ENCODE measurements at regions not wholly inside any gene's neighbourhood (a gene's known extent, or its start where the extent isn't known, plus 50 kb on each side); places are given as distances from the start of the nearest gene placed in this dataset.
"Not testable (repeated sequence)": the region's sequence is repeated elsewhere in the genome, so short reads cannot be mapped to it uniquely, and the experiment has no call there.

DNA sequence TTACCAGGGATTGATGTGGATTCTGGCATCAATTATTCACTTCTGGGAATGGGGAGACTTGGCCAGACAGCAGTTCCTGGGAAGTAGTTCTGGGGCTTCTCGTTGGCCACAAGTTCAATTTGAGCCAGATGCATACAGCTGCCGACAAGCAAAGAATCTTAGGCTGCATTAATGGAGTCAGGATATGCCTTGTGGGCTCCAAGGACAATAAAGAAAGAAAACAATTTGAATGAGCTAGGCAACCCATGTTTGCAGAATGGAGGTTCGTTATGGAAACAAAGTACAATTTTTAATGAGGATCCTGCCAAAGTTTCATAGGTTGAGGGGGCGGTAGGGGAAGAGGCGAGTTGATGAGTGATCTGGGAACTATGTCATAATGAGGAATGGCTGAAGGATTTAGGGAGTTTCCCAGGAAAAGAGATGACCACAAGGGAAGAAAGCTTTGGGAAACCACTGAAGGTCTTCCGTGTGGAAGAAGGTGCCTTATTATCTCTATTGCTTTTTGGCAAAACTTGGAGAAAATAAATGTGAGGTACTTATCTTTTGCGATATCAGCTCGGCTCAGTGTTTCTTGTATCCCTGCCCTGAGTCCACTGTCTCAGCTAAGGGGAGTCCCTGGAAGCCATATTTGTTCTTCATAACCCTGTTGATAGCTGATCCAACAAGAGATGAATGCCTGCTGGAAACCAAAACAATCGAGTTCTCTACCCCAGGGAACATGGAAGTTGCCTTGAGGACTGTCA, 181.0 kb upstream of the ZNF217 start:
- Histone ChIP-seq H3K27me3 (ENCODE audit: insufficient read depth, low read length) (no peaks in the 10 kb centered on the region), H4K20me1 (ENCODE audit: insufficient read depth, low read length) (no peaks in the 10 kb centered on the region), H3K4me2 (ENCODE audit: insufficient read depth, low read length) (peak overlapping the region; percentile 77), H3K79me2 (ENCODE audit: insufficient read depth, low read length) (no peaks in the 10 kb centered on the region), H3K27ac (ENCODE audit: low read depth, low read length) (peak overlapping the region; percentile 100), H3K9me3 (ENCODE audit: low read depth, low read length) (no peaks in the 10 kb centered on the region), H2AFZ (ENCODE audit: low read length) (no peak overlapping the region), H3K36me3 (ENCODE audit: insufficient read depth, low read length) (no peaks in the 10 kb centered on the region), H3K4me3 (ENCODE audit: insufficient read depth, low read length) (peak overlapping the region; percentile 51), H3K4me1 (ENCODE audit: insufficient read depth, low read length) (peaks cover 21% of the 10 kb centered on the region)
- TF ChIP-seq, protein P1, sequence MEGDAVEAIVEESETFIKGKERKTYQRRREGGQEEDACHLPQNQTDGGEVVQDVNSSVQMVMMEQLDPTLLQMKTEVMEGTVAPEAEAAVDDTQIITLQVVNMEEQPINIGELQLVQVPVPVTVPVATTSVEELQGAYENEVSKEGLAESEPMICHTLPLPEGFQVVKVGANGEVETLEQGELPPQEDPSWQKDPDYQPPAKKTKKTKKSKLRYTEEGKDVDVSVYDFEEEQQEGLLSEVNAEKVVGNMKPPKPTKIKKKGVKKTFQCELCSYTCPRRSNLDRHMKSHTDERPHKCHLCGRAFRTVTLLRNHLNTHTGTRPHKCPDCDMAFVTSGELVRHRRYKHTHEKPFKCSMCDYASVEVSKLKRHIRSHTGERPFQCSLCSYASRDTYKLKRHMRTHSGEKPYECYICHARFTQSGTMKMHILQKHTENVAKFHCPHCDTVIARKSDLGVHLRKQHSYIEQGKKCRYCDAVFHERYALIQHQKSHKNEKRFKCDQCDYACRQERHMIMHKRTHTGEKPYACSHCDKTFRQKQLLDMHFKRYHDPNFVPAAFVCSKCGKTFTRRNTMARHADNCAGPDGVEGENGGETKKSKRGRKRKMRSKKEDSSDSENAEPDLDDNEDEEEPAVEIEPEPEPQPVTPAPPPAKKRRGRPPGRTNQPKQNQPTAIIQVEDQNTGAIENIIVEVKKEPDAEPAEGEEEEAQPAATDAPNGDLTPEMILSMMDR (IDR thresholded peaks at IDR 0.05; ENCODE audit: extremely low read depth, low read depth, low read length): no peak
- DNase-seq (ENCODE audit: insufficient read length, low spot score, missing footprints): peak; percentile 95

DNA sequence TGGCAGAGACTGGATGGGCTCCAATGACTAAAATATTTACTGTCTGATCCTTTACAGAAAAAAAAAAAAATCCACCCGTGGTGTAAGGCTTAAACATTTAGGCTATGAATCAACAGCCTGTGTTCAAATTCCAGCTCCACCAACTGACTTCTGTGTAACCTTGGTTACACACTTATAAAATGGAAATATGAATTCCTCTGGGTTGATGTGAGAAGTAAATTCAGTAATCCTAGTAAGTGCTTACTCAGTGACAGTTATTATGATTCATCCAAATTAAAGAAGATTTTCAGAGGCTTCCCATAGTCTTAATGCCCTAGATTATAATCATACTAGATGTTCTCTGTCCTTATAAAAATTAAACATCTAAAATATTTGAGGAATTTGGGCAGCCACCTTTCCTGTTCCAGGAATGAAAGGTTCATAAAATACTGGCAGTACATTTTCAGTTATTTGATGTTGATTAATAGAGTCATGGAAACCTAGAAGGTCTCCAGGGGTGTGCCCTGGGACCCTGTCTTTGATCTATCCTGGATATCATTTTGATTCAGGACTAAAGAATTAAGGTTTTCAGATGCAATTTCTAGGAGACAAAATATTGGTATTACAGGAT, 180.3 kb upstream of the ZNF217 start:
- Histone ChIP-seq H3K27ac (ENCODE audit: low read depth, low read length) (peak overlapping the region; percentile 100), H4K20me1 (ENCODE audit: insufficient read depth, low read length) (no peaks in the 10 kb centered on the region), H2AFZ (ENCODE audit: low read length) (no peak overlapping the region), H3K9me3 (ENCODE audit: low read depth, low read length) (no peaks in the 10 kb centered on the region), H3K4me1 (ENCODE audit: insufficient read depth, low read length) (peaks cover 21% of the 10 kb centered on the region), H3K27me3 (ENCODE audit: insufficient read depth, low read length) (no peaks in the 10 kb centered on the region), H3K79me2 (ENCODE audit: insufficient read depth, low read length) (no peaks in the 10 kb centered on the region), H3K36me3 (ENCODE audit: insufficient read depth, low read length) (no peaks in the 10 kb centered on the region), H3K4me3 (ENCODE audit: insufficient read depth, low read length) (peak overlapping the region; percentile 51), H3K4me2 (ENCODE audit: insufficient read depth, low read length) (peak overlapping the region; percentile 77)
- peak; percentile 93 for DNase-seq (ENCODE audit: insufficient read length, low spot score, missing footprints)
- TF ChIP-seq, protein P1 (IDR thresholded peaks at IDR 0.05; ENCODE audit: extremely low read depth, low read depth, low read length): no peak

DNA sequence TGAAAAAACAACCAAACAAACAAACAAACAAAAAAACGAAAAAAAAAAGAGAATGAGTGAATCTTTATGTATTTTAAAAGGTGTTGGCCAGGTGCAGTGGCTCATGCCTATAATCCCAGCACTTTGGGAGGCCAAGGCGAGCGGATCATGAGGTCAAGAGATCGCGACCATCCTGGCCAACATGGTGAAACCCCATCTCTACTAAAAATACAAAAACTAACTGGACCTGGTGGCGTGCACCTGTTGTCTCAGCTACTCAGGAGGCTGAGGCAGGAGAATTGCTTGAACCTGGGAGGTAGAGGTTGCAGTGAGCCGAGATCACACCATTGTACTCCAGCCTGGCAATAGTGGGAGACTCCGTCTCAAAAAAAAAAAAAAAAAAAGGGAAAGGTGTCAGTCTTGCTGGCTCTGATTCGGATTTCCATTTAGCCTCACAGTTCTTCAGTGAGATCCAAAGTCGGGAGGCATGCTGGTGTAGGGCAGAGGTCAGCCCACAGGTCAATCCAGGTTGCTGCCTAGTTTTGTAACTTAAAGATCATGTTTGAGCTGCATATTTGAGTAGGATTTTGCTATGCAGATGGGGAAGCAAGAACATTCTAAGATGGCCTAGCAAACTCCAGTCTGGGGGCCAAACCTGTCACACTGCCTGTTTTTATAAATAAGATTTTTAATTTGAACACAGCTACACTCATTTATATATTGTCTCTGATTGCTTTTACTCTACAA, 179.6 kb upstream of the ZNF217 start:
- Histone ChIP-seq H3K4me2 (ENCODE audit: insufficient read depth, low read length) (peak overlapping the region; percentile 35), H3K27ac (ENCODE audit: low read depth, low read length) (peak overlapping the region; percentile 100), H3K4me1 (ENCODE audit: insufficient read depth, low read length) (peaks cover 21% of the 10 kb centered on the region)
- not testable (repeated sequence) for H3K36me3 ChIP-seq (ENCODE audit: insufficient read depth, low read length); H3K27me3 ChIP-seq (ENCODE audit: insufficient read depth, low read length); H4K20me1 ChIP-seq (ENCODE audit: insufficient read depth, low read length); H3K79me2 ChIP-seq (ENCODE audit: insufficient read depth, low read length); H3K4me3 ChIP-seq (ENCODE audit: insufficient read depth, low read length); H2AFZ ChIP-seq (ENCODE audit: low read length); H3K9me3 ChIP-seq (ENCODE audit: low read depth, low read length)
- DNase-seq (ENCODE audit: insufficient read length, low spot score, missing footprints): peak; percentile 74

DNA sequence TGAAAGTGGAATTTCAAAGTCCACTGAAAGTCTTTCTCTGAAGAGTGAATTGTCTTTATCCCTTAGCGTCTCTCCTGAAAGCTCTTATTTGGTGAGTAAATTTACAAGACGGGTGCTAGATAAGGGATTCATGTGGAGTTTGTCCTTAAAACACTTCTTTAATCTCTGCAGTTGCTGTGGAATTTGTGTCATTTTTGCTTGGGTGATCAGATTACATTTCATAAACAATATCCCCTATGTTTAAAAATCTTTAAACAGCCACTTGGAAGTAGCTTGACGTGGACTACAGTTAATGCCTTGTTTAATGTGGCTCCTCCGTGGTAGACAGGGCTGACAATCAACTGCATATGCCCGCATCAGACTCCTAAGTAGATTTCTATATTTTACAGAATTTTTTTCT, 175.4 kb upstream of the ZNF217 start:
- Histone ChIP-seq H3K27ac (ENCODE audit: low read depth, low read length) (peak overlapping the region; percentile 10), H3K27me3 (ENCODE audit: insufficient read depth, low read length) (no peaks in the 10 kb centered on the region), H4K20me1 (ENCODE audit: insufficient read depth, low read length) (no peaks in the 10 kb centered on the region), H3K4me3 (ENCODE audit: insufficient read depth, low read length) (no peak overlapping the region), H2AFZ (ENCODE audit: low read length) (peak overlapping the region; percentile 81), H3K9me3 (ENCODE audit: low read depth, low read length) (no peaks in the 10 kb centered on the region), H3K4me2 (ENCODE audit: insufficient read depth, low read length) (peak overlapping the region; percentile 40), H3K36me3 (ENCODE audit: insufficient read depth, low read length) (no peaks in the 10 kb centered on the region), H3K79me2 (ENCODE audit: insufficient read depth, low read length) (no peaks in the 10 kb centered on the region), H3K4me1 (ENCODE audit: insufficient read depth, low read length) (peaks cover 9% of the 10 kb centered on the region)
- no peak for DNase-seq (ENCODE audit: insufficient read length, low spot score, missing footprints)
- TF ChIP-seq, protein P1 (IDR thresholded peaks at IDR 0.05; ENCODE audit: extremely low read depth, low read depth, low read length): no peak
